RWPE2 (cell line): ENCODE measurements at regions not wholly inside any gene's neighbourhood (a gene's known extent, or its start where the extent isn't known, plus 50 kb on each side); places are given as distances from the start of the nearest gene placed in this dataset.

Source experiments
- ATAC-seq: fragments of 200-7000 bp; cut with Tn5 transposase; 3 replicates; pipeline ENCODE4 v1.9.1; 2021; ENCODE audit warnings: low read depth
- DNase-seq: peaks from one replicate; pipeline ENCODE4 v3.0.0-alpha.2; 2020; ENCODE audit warnings: low spot score
- H3K27ac ChIP-seq: fragments of 450-650 bp; 2 replicates; pipeline ENCODE4 v1.5.1; 2017; ENCODE audit warnings: mild to moderate bottlenecking; ENCODE audit not compliant: poor library complexity, severe bottlenecking
- H3K27me3 ChIP-seq: fragments of 250-450 bp; sonication (Bioruptor Pico); 2 replicates; pipeline ENCODE4 v1.5.1; 2021; ENCODE audit warnings: mild to moderate bottlenecking, moderate library complexity; ENCODE audit not compliant: insufficient read depth, poor library complexity, severe bottlenecking
- H3K36me3 ChIP-seq: fragments of 250-450 bp; sonication (Bioruptor Pico); 2 replicates; pipeline ENCODE4 v1.5.1; 2020; ENCODE audit warnings: low read depth, mild to moderate bottlenecking, moderate library complexity
- H3K4me1 ChIP-seq: fragments of 250-450 bp; sonication (Bioruptor Pico); 2 replicates; pipeline ENCODE4 v1.5.1; 2021; ENCODE audit warnings: mild to moderate bottlenecking, moderate library complexity; ENCODE audit not compliant: insufficient read depth, poor library complexity, severe bottlenecking
- H3K4me3 ChIP-seq: fragments of 250-450 bp; sonication (Bioruptor Pico); 2 replicates; pipeline ENCODE4 v1.5.1; 2021; ENCODE audit warnings: mild to moderate bottlenecking, moderate library complexity; ENCODE audit not compliant: severe bottlenecking
- H3K9me3 ChIP-seq: fragments of 250-450 bp; sonication (Bioruptor Pico); 2 replicates; pipeline ENCODE4 v1.5.1; 2021; ENCODE audit warnings: mild to moderate bottlenecking, moderate library complexity; ENCODE audit not compliant: severe bottlenecking
- CTCF ChIP-seq: fragments of 450-650 bp; IDR thresholded peaks from one replicate; pipeline ENCODE4 v1.5.1; 2017; ENCODE audit warnings: mild to moderate bottlenecking, moderate library complexity; ENCODE audit not compliant: poor library complexity, severe bottlenecking

DNA sequence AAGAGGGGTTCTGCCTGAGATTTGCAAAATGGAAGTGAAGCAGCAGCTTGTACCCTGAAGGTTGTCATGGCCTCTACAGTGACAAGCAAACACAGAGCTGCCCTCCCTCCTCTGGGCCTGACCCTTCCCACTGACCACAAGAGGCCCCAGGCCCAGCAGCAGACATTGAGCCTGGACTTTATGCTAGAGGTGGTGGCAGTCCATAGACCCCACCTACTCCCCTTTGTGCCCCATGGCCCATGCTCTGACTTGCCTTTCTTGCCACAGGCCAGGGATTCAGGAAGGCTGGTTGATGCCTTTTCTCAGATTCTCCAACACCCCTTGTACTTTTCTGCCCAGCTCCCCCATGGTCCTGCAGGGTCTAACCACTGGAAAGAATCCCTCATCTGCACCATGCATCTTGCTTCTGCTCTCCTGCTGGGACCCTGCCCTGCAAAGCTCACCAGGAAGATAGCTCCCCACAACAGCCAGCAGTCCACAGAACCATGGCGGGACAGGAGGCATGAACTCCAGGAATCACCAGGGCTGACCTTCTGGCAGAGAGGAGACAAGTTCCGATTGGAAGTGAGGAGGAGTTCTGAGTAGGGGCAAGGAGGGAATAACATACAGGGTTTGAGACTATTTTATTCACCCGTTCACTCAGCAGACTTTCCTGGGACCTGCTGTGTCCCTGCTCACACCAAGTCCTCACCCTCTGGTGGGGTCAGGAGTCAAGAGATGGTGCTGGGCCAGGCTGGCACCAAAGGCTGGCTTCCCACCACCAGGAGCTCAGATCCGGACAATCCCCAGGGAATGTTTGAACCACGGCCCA is 263.8 kb downstream of the SYK start:
- Histone ChIP-seq H3K4me1 (peaks cover 9% of the 10 kb centered on the region), H3K4me3 (no peak overlapping the region), H3K9me3 (no peaks in the 10 kb centered on the region), H3K36me3 (no peaks in the 10 kb centered on the region), H3K27me3 (no peaks in the 10 kb centered on the region), H3K27ac (no peak overlapping the region)
- TF ChIP-seq CTCF, result no peak
- ATAC-seq, result no peak
- DNase-seq, result no peak

DNA sequence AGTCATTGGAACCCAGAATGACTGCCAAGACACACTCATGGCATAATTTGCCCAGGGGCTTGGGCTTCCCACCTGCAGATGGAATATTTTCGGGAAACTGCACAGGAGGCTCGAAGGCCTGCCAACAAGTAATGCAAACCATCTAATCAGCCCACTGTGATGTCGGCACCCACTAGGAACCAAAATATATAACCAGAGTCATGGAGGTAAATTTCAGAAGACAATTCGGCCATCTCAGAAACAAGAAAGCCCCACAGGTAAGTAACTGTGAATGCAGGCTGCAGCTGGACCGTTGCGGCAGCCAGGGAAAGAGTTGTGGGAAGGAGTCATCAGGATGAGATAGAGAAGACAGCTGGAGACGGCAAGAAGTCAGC is 264.4 kb downstream of the SYK start:
- H3K9me3 ChIP-seq, result no peaks in the 10 kb centered on the region
- ATAC-seq (no peak), DNase-seq (no peak)
- no peak for TF ChIP-seq CTCF
- no peak overlapping the region for H3K27ac ChIP-seq
- H3K27me3 ChIP-seq, result no peaks in the 10 kb centered on the region
- peaks cover 5% of the 10 kb centered on the region for H3K4me1 ChIP-seq
- no peaks in the 10 kb centered on the region for H3K36me3 ChIP-seq
- H3K4me3 ChIP-seq, result no peak overlapping the region

DNA sequence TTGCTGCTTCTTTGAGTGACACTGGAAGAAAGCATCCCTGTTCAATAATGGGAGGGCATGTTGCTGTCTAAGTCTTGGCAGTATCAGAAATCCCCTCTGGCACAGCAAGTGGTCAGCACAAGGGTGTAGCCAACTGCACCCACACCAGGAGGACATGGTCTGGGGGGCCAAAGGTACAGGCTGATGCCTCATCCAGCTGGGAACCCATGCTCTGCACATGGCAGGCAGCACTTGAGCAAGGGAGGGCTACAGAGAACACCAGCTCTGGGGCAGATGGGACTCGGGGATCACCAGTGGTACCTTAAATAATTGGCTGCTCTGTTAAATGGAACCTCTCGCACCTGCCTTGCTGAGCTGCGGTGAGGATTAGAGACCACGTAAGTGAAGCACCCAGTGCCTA is 265.2 kb downstream of the SYK start:
- H3K27ac ChIP-seq, result no peak overlapping the region
- TF ChIP-seq CTCF, result no peak
- ATAC-seq, result no peak
- no peaks in the 10 kb centered on the region for H3K9me3 ChIP-seq
- no peak for DNase-seq
- H3K36me3 ChIP-seq, result no peaks in the 10 kb centered on the region
- no peaks in the 10 kb centered on the region for H3K27me3 ChIP-seq
- H3K4me1 ChIP-seq, result peaks cover 3% of the 10 kb centered on the region
- H3K4me3 ChIP-seq, result no peak overlapping the region

DNA sequence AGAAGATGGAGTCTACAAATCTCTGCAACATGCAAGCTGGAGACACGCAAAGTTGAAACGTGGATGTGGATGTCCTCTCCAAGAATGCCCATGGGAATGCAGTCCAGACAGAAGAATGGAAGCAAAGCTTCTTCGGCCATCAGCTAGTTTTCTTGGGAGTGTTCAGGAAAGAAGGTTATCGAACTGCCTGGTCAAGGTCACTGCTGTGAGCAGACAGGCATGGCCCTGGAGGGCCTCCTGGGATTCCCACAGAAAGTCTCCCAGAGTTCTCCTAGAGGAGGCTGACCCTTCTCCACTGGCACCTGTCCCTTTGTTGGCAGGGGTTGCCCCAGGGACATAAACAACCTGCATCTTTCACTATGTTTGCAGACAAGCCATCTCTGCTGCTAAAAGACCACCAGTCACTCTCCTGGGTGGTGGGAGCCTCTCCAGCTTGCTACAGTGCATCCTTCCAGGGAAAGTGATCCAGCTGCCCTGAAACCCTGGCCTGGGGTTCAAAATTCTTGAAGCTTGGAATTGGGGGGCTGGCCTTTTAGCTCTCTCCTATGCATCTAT is 265.8 kb downstream of the SYK start:
- no peak for TF ChIP-seq CTCF
- Histone ChIP-seq H3K4me1 (peaks cover 4% of the 10 kb centered on the region), H3K36me3 (no peaks in the 10 kb centered on the region), H3K4me3 (no peak overlapping the region), H3K27ac (no peak overlapping the region), H3K27me3 (no peaks in the 10 kb centered on the region), H3K9me3 (no peaks in the 10 kb centered on the region)
- no peak for ATAC-seq
- no peak for DNase-seq
